Fibroblast of mammary gland (primary cell): ENCODE measurements at regions not wholly inside any gene's neighbourhood (a gene's known extent, or its start where the extent isn't known, plus 50 kb on each side); places are given as distances from the start of the nearest gene placed in this dataset.

Experiments used
- DNase-seq: peaks from one replicate; pipeline ENCODE4 v3.0.0-alpha.2; 2010; ENCODE audit warnings: low read depth
- H3K4me3 ChIP-seq: 2 replicates; pipeline ENCODE4 v1.5.1; 2011; ENCODE audit warnings: low read depth, mild to moderate bottlenecking, low read length, moderate library complexity; ENCODE audit not compliant: control insufficient read depth
- TF ChIP-seq, protein P1 (sequence below): conservative IDR thresholded peaks from 2 replicates; pipeline ENCODE4 v1.5.1; 2011; ENCODE audit warnings: low read depth, low read length, inconsistent platforms; ENCODE audit not compliant: control insufficient read depth, insufficient read depth

DNA sequence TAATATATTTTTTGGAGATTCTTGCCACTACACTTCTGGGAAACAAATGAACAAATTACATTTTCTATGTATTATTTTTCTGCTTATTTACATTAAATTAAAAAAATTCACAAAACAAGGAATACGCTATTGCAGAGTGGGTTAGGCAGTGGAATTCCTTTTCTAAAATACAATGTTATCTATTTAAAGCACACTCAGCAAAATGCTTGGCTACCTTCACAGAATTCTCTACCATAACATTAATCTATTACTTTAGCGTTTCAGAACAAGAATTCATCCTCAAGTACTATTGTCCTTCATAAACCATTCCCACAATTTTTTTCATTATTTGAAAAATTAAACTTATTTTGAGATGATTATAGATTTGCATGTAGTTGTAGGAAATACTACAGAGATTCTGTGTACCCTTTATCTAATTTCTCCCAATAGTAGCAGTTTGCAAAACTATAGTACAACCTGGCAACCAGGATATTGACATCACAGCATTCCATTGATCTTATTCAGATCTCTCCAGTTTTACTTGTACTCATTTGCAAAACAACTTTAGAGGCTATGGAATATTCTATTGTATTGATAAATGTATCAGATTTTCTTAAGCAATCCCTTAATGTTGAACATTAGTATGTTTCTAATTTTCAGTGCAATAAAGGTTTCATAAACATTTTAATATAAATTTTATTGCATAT, 120.9 kb downstream of the DLEU7 start:
- TF ChIP-seq, protein P1, sequence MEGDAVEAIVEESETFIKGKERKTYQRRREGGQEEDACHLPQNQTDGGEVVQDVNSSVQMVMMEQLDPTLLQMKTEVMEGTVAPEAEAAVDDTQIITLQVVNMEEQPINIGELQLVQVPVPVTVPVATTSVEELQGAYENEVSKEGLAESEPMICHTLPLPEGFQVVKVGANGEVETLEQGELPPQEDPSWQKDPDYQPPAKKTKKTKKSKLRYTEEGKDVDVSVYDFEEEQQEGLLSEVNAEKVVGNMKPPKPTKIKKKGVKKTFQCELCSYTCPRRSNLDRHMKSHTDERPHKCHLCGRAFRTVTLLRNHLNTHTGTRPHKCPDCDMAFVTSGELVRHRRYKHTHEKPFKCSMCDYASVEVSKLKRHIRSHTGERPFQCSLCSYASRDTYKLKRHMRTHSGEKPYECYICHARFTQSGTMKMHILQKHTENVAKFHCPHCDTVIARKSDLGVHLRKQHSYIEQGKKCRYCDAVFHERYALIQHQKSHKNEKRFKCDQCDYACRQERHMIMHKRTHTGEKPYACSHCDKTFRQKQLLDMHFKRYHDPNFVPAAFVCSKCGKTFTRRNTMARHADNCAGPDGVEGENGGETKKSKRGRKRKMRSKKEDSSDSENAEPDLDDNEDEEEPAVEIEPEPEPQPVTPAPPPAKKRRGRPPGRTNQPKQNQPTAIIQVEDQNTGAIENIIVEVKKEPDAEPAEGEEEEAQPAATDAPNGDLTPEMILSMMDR, result no peak
- no peak for DNase-seq
- no peak overlapping the region for H3K4me3 ChIP-seq

DNA sequence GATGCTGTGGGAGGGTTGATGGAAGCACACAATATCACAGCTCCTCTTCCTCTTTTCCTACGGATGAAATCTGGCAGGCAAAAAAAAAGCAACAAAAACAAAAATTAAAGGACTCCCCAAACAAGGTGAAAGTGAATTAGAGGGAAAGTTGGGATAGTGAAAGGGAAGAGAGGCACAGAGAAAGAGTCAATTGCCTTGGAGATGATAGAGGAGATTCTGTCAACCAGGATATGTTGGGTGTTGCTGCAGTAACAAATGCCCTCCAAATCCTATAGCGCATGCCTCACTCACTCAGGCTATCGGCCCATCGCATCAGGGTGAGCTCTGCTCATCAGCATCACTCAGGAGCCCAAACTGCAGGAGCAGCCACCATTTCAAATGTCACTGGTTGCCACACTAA, 119.1 kb downstream of the DLEU7 start:
- TF ChIP-seq, protein P1, result no peak
- no peak overlapping the region for H3K4me3 ChIP-seq
- DNase-seq, result no peak

DNA sequence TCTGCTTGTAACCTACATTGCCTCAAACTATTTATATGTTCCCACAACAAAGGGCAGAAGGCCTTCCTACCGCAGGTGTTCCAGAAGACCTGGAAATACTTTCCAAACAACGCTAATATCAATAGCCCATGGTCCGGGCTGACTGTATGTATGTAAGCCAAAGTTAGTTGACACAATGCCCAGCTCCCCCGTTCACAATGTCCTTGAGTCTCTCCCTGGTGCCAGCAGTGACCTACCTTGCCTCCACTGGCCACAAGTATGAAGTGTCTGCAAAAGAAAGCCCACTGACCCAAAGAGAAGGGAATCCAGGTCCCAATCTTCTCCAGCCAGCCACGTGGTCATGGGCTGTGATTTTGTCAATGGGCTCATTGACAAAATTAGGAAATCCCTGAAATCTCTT, 118.6 kb downstream of the DLEU7 start:
- TF ChIP-seq, protein P1, result no peak
- no peak for DNase-seq
- H3K4me3 ChIP-seq, result no peak overlapping the region

DNA sequence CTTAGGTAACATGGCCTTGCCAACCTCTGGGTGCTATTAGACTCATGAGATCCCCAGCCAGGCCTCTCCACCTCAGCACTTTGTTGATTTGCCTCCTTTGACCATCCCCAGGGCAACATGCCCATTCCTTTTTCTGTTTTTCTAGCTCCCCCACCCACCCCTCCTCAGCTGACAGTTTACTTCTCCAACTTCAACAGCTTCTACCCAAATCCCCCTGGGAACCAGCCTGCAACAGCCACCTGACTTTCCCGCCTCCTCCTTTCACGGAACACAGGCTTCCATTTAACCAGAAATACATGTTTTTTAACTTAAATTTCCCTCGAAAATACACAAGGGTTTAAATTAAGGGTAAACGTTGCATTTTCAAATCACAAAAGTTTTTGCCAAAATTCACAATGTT, 117.3 kb downstream of the DLEU7 start:
- no peak overlapping the region for H3K4me3 ChIP-seq
- DNase-seq, result no peak
- TF ChIP-seq, protein P1, result no peak

DNA sequence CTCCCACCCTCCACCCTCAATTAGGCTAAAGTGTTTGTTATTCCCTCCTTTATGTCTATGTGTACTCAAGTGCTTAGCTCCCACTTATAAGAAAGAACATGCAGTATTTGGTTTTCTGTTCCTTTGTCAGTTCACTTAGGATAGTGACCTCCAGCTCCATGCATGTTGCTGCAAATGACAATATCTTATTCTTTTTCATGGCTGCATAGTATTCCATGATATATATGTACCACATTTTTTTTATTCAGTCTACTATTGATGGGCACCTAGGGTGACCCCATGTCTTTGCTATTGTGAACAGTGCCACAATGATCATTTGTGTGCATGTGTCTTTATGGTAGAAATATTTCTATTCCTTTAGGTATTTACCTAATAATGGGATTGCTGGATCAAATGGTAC, 114.3 kb downstream of the DLEU7 start:
- no peak for DNase-seq
- TF ChIP-seq, protein P1, result no peak
- H3K4me3 ChIP-seq, result no peak overlapping the region

DNA sequence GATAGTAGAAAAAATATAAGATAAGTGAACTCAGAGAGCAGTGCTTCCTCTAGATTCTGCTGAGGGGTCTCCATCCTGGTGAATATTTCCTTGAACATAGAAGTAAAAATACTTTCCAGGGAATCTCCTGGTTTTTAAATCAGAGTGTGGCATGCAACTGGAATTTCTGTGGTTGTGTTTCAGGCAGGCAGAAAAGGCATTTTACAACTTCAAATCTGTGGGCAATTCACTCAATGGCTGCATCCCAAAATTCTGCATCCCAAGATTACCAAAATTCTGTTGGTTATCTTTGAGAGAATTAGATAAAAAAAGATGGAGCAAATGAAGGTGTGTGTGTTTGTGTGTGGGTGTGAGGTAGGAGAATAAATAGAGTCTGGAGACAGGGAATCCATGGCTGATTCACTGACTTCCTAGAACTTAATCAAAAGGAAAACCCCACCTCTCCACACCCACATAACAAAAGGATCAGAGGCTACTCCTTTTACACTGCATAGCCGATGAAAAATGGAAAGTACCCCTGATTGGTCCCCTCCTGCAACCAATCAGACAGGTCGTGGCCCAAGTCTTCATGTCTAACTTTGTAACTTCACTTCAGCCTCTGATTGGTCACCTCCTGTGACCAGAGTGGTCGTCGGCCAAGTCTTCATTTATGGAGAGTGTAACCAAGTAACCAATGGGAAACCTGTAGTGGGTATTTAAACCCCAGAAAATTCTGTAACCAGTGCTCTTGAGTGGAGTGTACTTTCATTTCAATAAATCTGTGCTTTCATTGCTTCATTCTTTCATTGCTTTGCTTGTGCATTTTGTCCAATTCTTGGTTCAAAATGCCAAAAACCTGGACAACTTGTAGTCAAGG, 112.8 kb downstream of the DLEU7 start:
- DNase-seq, result no peak
- no peak overlapping the region for H3K4me3 ChIP-seq
- TF ChIP-seq, protein P1, result no peak
